ENCODE measurements at regions not wholly inside any gene's neighbourhood (a gene's known extent, or its start where the extent isn't known, plus 50 kb on each side); places are given as distances from the start of the nearest gene placed in this dataset.

DNA sequence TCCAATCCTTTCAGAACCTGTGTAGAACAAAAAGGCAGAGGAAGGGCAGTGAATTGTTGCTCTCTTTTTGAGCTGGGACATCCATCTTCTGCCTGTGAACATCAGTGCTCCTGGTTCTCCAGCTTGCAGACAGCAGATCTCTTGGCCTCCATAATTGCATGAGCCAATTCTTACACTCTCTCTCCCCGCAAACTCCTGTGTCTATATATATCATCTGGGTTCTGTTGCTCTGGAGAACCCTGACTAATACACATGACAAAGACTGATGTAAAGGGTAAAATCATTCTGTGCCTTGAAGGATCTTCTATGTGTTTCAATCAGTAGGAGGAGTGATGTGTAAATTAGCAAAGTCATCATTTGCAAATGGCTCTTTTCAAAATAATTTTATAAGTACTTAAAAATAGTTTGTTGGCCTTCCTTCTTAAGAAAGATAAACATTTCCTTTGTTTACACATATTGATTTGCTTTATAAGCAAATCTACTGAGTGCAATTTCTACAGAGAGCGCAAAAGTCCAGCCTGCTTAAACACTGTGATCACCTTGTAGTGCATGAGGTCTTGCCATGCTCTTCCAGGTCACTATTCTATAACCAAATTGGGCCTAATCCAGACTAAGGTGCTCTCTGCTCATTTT lies 154.9 kb upstream of the ANKRD28 start:
- no peak for DNase-seq

DNA sequence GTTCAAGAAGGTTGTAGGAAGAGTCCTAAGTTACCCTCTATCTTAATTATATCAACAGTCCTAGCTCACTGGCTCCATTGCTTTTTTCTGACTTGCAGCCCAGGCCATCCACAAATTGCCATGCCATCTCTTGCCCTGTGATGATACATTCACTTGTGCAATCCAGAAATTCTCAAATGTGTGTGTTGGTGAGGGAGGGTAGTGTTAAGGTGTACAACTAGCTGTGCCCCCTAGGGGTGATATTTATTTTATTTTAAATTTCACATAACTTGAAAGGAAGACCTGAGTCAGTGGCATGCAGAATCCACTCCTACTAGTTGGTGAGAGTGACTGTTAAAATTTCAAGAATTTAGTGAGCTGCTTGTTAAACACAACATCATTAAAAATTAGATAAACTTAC lies 156.1 kb upstream of the ANKRD28 start:
- DNase-seq: peak; percentile 28

- no peak for DNase-seq
Measured at GRCh38 chr3:15955968-15956367, 158.2 kb upstream of the ANKRD28 start.

- no peak for DNase-seq
Measured at GRCh38 chr3:15958692-15959433, 161.1 kb upstream of the ANKRD28 start.

- no peak for DNase-seq
Measured at GRCh38 chr3:15959434-15959811, 161.6 kb upstream of the ANKRD28 start.

DNA sequence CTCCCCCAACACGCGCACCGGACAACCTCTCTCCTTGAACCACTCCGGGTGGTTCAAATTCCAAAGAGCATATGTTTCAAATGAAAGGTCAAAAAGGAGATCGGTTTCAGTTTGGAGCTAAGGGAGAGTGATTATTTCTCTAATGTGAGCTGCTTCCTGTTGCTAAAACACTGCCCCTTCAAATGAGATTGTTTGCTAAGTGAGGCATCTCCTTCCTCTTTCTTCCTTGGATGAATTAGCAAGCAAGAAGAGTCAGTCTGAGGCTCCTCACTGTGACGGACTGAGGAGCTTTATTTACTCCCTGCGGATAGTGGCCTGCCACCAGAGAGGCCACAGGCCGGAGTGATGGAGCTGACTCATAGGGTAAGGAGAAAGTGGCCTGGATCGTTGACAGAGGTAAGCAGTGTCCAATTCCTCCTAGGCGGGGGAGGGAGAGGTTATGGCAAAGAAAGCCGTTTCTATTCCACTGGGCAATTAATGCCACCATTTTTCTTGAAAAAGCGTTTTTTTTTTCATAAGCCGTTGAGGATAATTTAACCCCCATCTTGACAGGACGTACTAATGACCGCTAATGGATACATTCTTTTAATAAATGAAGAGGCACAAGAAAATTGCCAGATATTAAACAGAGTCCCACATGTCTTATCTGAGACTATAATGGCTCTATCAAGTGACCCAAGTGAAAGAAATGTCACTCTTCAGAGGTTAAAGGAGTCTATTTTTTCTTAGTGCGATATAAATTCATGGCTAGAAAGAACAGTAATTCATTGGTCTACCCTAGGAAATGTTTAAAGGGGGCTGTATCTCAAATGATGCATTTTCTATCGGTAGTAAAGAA lies 167.0 kb upstream of the ANKRD28 start:
- DNase-seq: no peak

DNA sequence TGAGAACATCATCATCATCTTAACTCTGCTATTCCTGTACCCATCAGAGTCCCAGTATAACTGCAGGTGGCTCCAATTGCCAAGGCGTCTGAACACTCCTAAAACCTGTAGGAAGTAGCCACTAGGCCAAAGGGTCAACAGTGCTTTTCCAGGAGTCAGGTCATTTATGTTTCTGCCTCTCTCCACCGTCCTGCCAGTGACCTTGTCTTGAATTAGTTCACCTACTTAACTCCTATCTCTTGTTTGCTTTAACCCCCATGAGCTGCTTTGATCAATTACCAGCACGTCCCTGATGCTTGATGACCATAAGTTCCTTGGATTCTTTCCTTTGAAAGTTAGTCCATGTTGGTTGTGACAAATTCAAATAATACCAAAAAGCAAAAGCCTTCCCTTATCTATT lies 169.8 kb upstream of the ANKRD28 start:
- DNase-seq: no peak

GRCh38 chr3:15969874-15970640 lies 172.3 kb upstream of the ANKRD28 start:
- no peak for DNase-seq

DNA sequence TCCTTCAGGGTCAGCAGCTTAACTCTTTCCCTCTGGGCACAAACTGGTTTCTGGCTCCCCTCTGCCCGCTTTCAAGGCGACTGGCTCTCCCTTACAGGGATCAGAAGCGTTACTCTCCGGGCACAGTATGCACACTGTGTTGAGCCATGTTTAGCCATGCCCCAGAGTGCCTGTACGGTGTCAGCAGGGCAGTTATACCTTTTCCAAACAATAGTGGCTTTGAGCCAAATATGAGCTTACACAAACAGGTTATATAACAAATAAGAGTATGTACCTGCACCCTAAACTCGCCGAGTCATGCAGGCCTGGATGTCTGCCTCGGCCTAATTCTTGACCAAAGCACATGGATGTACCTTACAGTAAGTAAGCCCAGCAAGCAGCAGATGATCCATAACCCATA lies 175.6 kb upstream of the ANKRD28 start:
- DNase-seq: no peak

DNA sequence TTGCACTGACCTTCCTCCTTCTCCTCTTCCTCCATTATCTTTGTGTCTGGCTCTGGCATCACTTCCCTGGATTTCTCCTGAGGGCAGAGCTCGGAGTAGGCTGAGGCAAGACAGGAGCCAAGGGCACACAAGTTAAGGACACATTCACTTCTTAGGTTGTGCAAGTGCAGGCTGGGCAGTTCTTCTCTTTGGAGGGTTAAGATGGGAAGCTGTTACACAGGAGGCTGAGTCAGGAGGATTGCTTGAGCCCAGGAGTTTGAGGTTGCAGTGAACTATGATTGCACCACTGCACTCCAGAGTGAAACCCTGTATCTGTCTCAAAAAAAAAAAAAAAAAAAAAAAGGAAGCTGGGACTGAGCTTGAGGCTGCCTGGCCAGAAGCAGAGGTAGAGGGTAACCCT lies 176.2 kb upstream of the ANKRD28 start:
- no peak for DNase-seq

- DNase-seq: no peak
Measured at GRCh38 chr3:15974647-15975046, 176.9 kb upstream of the ANKRD28 start.

DNA sequence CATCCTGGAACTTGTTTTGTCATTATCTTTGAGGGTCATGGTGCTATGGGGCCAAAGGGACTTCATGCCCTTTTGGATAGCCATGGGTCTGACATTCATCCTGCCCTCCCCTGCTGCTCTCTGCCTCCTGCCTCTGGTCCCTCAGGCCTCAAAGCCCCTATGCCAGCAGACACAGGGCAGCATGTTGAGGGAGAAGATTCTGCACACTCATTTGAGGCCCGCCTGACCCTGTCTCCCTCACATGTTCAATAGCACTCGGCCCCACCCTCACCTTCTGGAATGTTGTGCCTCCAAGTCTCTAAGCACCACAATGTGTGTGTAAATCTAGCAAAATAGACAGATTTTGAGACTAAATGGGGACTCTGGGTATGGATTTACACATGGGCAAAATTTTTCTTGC lies 178.7 kb upstream of the ANKRD28 start:
- DNase-seq: no peak

GRCh38 chr3:15977090-15977489 lies 179.3 kb upstream of the ANKRD28 start:
- no peak for DNase-seq

DNA sequence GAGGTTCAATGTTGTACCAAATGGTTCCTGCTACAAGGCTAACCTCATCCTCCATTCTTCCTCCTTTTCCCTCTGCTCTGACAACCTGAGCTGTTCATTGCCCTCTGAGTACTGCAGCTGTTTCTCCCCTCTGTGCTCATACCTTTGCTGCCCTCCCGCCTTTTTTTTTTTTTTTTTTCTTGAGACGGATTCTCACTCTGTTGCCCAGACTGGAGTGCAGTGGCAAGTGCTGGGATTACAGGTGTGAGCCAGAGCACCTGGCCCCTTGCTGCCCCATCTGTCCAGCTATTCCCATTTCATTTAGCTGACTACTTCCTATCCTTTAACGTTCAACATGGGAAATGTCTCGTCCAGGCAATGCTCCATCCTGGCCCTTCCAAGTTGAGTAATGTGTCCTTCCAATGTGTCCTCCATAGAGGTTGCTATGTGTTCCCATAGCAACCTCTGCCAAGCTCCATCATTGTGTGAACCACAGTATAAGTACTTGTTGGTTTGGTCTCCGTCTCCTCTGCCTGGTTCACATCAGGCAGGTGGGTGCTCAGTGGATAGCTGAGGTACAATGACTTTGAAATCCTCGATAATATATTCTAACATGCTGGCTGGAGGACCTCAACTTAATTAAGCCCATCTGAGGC lies 179.9 kb upstream of the ANKRD28 start:
- DNase-seq: no peak

GRCh38 chr3:15978801-15979200 lies 181.0 kb upstream of the ANKRD28 start:
- DNase-seq: no peak

GRCh38 chr3:15979495-15979894 lies 181.7 kb upstream of the ANKRD28 start:
- no peak for DNase-seq

- no peak for DNase-seq
Measured at GRCh38 chr3:15979900-15980299, 182.1 kb upstream of the ANKRD28 start.

DNA sequence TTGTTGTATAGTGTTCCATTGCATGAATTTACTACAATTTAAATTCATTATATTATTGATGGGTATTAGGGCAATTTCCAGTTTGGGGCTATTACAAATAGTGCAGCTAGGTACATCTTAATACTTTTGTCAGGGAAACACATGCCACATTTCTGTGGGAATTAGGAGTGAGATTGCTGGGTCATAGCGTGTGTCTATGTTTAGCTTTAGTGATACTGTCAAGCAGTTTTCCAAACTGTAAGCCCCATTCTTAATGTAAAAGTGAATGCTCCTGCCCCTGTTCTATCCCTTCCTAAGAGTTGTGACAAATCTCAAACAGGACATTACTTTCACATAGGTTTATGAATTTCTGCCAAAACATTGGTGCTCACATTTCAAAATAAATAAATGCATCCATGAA lies 184.5 kb upstream of the ANKRD28 start:
- DNase-seq: no peak

DNA sequence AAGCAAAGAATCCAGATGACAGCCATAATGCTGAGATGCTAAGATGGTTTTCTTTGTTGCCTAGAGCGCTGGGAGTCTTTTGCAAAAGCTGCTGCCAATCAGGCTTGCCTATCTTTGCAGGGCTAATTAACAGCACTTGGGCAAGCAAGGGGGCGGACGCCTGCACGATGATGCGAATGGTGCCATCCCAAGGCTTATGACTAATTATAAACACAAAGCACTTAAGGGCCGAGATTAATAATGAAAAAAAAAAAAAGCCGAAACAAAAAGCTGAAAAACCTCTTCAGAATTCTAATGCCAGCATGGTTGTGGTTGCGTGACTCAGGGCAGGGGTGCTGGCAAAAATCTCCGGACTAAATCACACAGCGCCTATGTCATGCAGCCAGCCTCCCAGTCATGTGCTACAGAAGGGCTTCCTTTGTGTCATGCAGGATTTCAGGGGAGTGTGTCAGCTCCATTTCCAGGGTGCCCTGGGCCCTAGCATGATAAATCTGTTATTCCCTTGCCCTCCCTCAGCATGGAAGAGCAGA lies 185.0 kb upstream of the ANKRD28 start:
- no peak for DNase-seq

GRCh38 chr3:15983232-15983631 lies 185.5 kb upstream of the ANKRD28 start:
- DNase-seq: no peak

DNA sequence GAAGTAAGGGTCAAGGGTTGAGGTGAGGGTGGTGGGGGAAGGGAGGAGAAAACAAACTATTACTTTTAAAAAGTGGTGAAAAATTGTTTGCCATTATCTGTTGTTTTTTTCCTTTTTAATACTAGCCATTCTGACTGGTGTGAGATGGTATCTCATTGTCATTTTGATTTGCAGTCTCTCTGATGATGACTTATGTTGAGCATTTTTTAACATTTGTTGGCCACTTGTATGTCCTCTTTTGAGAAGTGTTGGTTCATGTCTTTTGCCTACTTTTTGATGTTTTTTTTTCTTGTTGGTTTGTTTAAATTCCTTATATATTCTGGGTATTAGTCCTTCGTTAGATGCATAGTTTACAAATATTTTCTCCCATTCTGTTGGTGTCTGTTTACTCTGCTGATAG lies 185.9 kb upstream of the ANKRD28 start:
- DNase-seq: no peak

DNA sequence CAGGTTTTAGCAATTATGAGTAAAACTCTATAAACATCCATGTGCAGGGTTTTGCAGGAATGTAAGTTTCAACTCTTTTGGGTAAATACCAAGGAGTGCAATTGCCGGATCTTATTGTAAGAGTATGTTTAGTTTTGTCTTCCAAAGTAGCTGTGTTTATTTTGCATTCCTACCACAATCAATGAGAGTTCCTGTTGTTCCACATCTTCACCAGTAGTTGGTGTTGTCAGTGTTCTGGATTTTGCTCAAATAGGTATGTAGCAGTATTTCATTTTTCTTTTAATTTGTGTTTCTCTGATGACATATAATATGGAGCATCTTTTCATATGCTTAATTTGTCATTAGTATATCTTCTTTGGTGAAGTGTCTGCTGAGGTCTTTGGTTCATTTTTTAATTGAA lies 185.1 kb upstream of the GALNT15 start:
- DNase-seq: no peak
